ENCODE measurements at regions not wholly inside any gene's neighbourhood (a gene's known extent, or its start where the extent isn't known, plus 50 kb on each side); places are given as distances from the start of the nearest gene placed in this dataset.
A peak's percentile ranks its signal among the peaks of the same experiment; 100 is the strongest.
"Not testable (repeated sequence)": the region's sequence is repeated elsewhere in the genome, so short reads cannot be mapped to it uniquely, and the experiment has no call there.

DNA sequence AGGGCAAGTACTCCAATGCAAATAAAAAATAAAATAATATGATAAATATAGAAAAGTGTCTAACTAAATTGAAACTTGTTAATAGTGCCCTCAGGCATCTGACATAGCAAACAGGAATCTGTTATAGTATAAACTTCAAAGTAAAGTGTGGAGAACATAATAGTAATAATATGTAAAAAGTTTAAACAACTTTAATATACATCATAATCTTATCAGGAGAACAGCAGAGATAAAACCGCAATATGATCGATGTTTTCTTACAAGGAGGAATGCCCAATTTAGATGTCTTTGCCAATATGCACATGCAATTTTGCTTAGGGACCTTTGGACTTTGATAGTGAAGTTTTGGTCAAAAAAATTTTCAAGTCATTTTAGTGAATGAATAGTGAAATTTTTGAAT is 514.8 kb upstream of the IMPG1 start:
- no peak for DNase-seq (ENCODE audit: low read depth)
- in situ Hi-C loops (cut with HindIII; ENCODE audit: low pct_unique_long_range_greater_than_20kb, low sequenced_read_pairs) = no loop called here

- no peak for DNase-seq (ENCODE audit: low read depth)
- in situ Hi-C loops (cut with HindIII; ENCODE audit: low pct_unique_long_range_greater_than_20kb, low sequenced_read_pairs) = no loop called here
These were observed 511.7 kb upstream of the IMPG1 start for GRCh38 chr6:76584121-76584520.

DNA sequence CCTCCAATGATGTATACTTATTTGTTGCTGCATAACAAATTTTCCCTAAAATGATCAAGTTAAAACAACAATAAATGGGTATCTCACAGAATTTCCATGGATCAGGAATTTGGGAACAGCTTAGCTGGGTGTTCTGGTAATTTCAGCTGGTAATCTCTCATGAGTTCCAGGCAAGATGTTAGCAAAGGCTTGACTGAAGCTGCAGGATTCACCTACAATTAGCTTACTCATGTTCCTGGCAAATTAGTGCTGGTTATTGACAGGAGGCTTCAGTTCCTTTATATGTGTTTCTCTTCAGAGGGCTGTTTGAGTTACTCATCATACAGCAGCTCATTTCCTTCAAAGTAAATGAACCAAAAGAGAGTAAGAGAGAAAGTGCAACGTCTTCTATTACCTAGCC is 506.3 kb upstream of the IMPG1 start:
- DNase-seq (ENCODE audit: low read depth) = no peak
- in situ Hi-C loops (cut with HindIII; ENCODE audit: low pct_unique_long_range_greater_than_20kb, low sequenced_read_pairs) = no loop called here

DNA sequence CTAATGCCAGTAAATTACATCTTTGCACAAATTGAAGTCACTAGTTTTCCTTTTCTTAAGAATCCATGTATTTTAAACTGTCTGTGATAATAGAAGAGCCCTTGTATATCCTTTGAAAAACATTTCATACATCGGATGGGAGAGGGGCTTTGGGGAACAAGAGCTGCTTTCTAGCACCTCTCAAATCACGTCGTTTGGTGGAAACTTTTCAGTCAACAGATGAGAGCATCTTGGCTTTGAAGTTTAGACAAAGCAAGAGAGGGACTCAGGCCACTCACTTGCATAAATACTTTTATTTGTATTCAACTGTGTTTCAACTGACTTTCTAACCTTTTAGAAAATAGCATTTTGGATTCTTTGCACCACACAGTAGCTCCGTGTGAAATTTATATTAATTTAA is 502.3 kb upstream of the IMPG1 start:
- no peak for DNase-seq (ENCODE audit: low read depth)
- in situ Hi-C loops (cut with HindIII; ENCODE audit: low pct_unique_long_range_greater_than_20kb, low sequenced_read_pairs) = no loop called here

- no peak for DNase-seq (ENCODE audit: low read depth)
- in situ Hi-C loops (cut with HindIII; ENCODE audit: low pct_unique_long_range_greater_than_20kb, low sequenced_read_pairs) = no loop called here
These were observed 493.5 kb upstream of the IMPG1 start for GRCh38 chr6:76565932-76566331.

- in situ Hi-C loops (cut with HindIII; ENCODE audit: low pct_unique_long_range_greater_than_20kb, low sequenced_read_pairs); DNase-seq (ENCODE audit: low read depth): not testable (repeated sequence)
These were observed 489.9 kb upstream of the IMPG1 start for GRCh38 chr6:76562371-76562770.

GRCh38 chr6:76560851-76561755 is 488.6 kb upstream of the IMPG1 start:
- DNase-seq (ENCODE audit: low read depth); in situ Hi-C loops (cut with HindIII; ENCODE audit: low pct_unique_long_range_greater_than_20kb, low sequenced_read_pairs): not testable (repeated sequence)

DNA sequence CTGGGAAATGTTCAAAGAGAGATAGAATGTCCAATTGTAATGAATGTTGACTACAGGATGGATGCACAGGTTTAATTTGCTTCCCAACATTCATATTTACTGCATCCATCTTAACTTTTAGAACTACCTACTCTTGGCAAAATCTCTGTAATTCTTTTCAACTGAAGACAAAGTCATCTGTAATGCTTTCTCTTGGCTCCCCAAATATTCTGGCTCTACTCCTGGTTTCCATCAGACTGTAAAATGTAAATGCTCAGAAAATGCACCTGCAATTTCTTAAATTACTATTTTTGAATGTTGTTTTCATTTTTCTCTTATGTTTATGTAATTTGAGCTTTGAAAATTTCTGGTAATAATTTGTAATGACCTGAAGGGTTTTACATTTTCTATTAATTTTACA is 480.8 kb upstream of the IMPG1 start:
- in situ Hi-C loops (cut with HindIII; ENCODE audit: low pct_unique_long_range_greater_than_20kb, low sequenced_read_pairs) = no loop called here
- no peak for DNase-seq (ENCODE audit: low read depth)

GRCh38 chr6:76552268-76552667 is 479.8 kb upstream of the IMPG1 start:
- DNase-seq (ENCODE audit: low read depth) = no peak
- in situ Hi-C loops (cut with HindIII; ENCODE audit: low pct_unique_long_range_greater_than_20kb, low sequenced_read_pairs) = no loop called here

DNA sequence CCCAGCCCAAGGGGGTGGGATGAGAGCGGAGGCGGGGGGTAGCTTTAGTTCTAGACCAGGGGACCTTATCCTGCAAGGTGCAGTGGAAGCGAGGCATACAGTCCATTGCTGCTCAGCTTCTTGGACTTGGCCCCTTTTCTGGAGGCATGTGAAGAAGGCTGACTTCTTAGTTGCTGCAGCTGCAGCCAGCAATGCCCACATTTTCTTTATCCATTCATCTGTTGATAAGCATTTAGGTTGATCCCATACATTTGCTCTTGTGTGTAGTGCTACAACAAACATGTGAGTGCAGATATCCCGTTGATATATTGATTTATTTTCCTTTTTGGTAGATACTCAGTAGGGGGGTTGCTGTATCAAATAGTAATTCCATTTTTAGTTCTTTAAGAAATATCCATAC is 461.2 kb upstream of the IMPG1 start:
- DNase-seq (ENCODE audit: low read depth) = no peak
- in situ Hi-C loops (cut with HindIII; ENCODE audit: low pct_unique_long_range_greater_than_20kb, low sequenced_read_pairs) = no loop called here

- DNase-seq (ENCODE audit: low read depth) = no peak
- in situ Hi-C loops (cut with HindIII; ENCODE audit: low pct_unique_long_range_greater_than_20kb, low sequenced_read_pairs) = no loop called here
These were observed 460.2 kb upstream of the IMPG1 start for GRCh38 chr6:76532647-76533046.

- DNase-seq (ENCODE audit: low read depth) = no peak
- in situ Hi-C loops (cut with HindIII; ENCODE audit: low pct_unique_long_range_greater_than_20kb, low sequenced_read_pairs) = no loop called here
These were observed 446.0 kb upstream of the IMPG1 start for GRCh38 chr6:76518443-76518842.

GRCh38 chr6:76516924-76517323 is 444.5 kb upstream of the IMPG1 start:
- DNase-seq (ENCODE audit: low read depth) = no peak
- in situ Hi-C loops (cut with HindIII; ENCODE audit: low pct_unique_long_range_greater_than_20kb, low sequenced_read_pairs) = no loop called here

GRCh38 chr6:76510489-76510888 is 438.0 kb upstream of the IMPG1 start:
- DNase-seq (ENCODE audit: low read depth) = no peak
- in situ Hi-C loops (cut with HindIII; ENCODE audit: low pct_unique_long_range_greater_than_20kb, low sequenced_read_pairs) = no loop called here

- in situ Hi-C loops (cut with HindIII; ENCODE audit: low pct_unique_long_range_greater_than_20kb, low sequenced_read_pairs) = no loop called here
- no peak for DNase-seq (ENCODE audit: low read depth)
These were observed 436.9 kb upstream of the IMPG1 start for GRCh38 chr6:76509397-76509796.

- in situ Hi-C loops (cut with HindIII; ENCODE audit: low pct_unique_long_range_greater_than_20kb, low sequenced_read_pairs) = no loop called here
- no peak for DNase-seq (ENCODE audit: low read depth)
These were observed 434.3 kb upstream of the IMPG1 start for GRCh38 chr6:76506808-76507207.

DNA sequence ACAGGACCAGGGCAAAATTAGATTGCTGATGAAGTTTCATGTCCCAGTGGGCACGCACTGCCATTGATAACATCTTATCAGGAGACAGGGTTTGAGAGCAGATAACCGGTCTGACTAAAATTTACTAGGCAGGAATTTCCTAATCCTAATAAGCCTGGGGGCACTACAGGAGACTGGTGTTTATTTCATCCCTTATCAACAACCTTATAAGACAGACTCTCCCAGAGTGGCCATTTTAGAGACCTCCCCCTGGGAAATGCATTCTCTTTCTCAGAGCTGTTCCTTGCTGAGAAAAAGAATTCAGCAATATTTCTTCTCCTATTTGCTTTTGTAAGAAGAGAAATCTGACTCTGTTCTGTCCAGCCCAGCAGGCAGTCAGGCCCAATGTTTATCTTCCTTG is 423.4 kb upstream of the IMPG1 start:
- in situ Hi-C loops (cut with HindIII; ENCODE audit: low pct_unique_long_range_greater_than_20kb, low sequenced_read_pairs) = no loop called here
- DNase-seq (ENCODE audit: low read depth) = no peak

- in situ Hi-C loops (cut with HindIII; ENCODE audit: low pct_unique_long_range_greater_than_20kb, low sequenced_read_pairs) = not testable (repeated sequence)
- peak; percentile 13 for DNase-seq (ENCODE audit: low read depth)
These were observed 418.9 kb upstream of the IMPG1 start for GRCh38 chr6:76491376-76491775.

DNA sequence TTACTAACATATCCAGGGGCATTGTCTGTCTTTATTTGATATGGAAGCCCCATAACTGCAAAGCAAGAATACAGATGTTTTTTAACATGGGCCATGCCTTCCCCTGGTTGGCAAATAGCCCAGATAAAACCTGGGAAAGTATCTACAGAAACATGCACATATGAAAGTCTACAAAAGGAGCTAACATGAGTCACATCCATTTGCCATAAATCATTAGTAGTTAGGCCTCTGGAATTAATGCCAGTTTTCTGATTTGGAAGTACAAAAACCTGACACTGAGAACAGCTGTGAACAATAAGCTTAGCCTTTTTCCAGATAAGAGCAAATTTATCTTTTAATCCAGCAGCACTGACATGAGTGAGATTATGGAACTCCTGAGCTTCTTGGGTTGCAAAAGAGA is 418.0 kb upstream of the IMPG1 start:
- in situ Hi-C loops (cut with HindIII; ENCODE audit: low pct_unique_long_range_greater_than_20kb, low sequenced_read_pairs) = no loop called here
- DNase-seq (ENCODE audit: low read depth) = peak; percentile 31

- no peak for DNase-seq (ENCODE audit: low read depth)
- in situ Hi-C loops (cut with HindIII; ENCODE audit: low pct_unique_long_range_greater_than_20kb, low sequenced_read_pairs) = no loop called here
These were observed 408.6 kb upstream of the IMPG1 start for GRCh38 chr6:76481101-76481500.

All from Caki2 (cell line).